Tibial nerve (tissue), 4 donors: ENCODE measurements at regions not wholly inside any gene's neighbourhood (a gene's known extent, or its start where the extent isn't known, plus 50 kb on each side); places are given as distances from the start of the nearest gene placed in this dataset.

Experiments
- EP300 ChIP-seq, 2 donors: sonication (generic); formaldehyde crosslinking; IDR thresholded peaks; one replicate each; pipeline ENCODE4 v1.6.1; 2017; ENCODE audit warnings: antibody characterized with exemption in 2 of 2, mild to moderate bottlenecking in 1 of 2
- POLR2A ChIP-seq, 2 donors: fragments of 450-650 bp; IDR thresholded peaks; one replicate each; pipeline ENCODE4 v1.6.1; 2017; ENCODE audit warnings: antibody characterized with exemption in 2 of 2, mild to moderate bottlenecking in 2 of 2, moderate library complexity in 2 of 2
- TF ChIP-seq, protein P1 (sequence below), 5 experiments: fragments of 200-600 bp in 3 of 5; fragments of 450-650 bp in 2 of 5; sonication (generic) in 3 of 5; IDR thresholded peaks; one replicate each; pipeline ENCODE4 v1.5.1; 2016 to 2019; ENCODE audit warnings: antibody characterized with exemption in 5 of 5, mild to moderate bottlenecking in 3 of 5, moderate library complexity in 2 of 5

DNA sequence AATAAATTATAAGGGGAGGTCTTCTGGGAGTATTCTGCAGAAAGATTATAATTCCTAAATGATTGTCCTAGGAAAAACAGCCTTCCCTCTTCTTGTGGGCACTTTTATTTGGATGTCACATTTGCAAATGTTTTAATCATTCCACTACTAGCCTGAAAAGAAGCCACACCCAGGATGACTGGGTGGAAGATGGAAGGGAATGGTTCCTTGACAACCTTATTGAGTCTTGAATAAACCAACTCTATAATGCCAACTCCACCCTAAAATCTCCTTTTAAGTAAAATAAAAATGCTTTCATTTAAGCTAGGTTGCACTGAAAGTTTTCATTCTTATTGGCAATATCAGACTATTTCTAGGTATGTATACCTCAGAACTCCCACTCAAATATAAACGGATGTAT lies 494.6 kb downstream of the RFC3 start:
- TF ChIP-seq, protein P1, sequence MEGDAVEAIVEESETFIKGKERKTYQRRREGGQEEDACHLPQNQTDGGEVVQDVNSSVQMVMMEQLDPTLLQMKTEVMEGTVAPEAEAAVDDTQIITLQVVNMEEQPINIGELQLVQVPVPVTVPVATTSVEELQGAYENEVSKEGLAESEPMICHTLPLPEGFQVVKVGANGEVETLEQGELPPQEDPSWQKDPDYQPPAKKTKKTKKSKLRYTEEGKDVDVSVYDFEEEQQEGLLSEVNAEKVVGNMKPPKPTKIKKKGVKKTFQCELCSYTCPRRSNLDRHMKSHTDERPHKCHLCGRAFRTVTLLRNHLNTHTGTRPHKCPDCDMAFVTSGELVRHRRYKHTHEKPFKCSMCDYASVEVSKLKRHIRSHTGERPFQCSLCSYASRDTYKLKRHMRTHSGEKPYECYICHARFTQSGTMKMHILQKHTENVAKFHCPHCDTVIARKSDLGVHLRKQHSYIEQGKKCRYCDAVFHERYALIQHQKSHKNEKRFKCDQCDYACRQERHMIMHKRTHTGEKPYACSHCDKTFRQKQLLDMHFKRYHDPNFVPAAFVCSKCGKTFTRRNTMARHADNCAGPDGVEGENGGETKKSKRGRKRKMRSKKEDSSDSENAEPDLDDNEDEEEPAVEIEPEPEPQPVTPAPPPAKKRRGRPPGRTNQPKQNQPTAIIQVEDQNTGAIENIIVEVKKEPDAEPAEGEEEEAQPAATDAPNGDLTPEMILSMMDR (IDR thresholded peaks at IDR 0.05): no peak
- TF ChIP-seq POLR2A (IDR thresholded peaks at IDR 0.05) (no peak), EP300 (IDR thresholded peaks at IDR 0.05) (no peak)
